Epithelial cell of proximal tubule (primary cell): ENCODE measurements at regions not wholly inside any gene's neighbourhood (a gene's known extent, or its start where the extent isn't known, plus 50 kb on each side); places are given as distances from the start of the nearest gene placed in this dataset.

ENCODE experiments used
- DNase-seq: peaks from one replicate; pipeline ENCODE4 v3.0.0-alpha.2; 2011; ENCODE audit warnings: low read depth
- H3K4me3 ChIP-seq: 2 replicates; pipeline ENCODE4 v1.5.1; 2011; ENCODE audit warnings: low read depth, mild to moderate bottlenecking, low read length
- CTCF ChIP-seq: conservative IDR thresholded peaks from 2 replicates; pipeline ENCODE4 v1.5.1; 2012; ENCODE audit warnings: low read depth, mild to moderate bottlenecking, low read length

- no peak overlapping the region for H3K4me3 ChIP-seq
- DNase-seq, result no peak
- TF ChIP-seq CTCF, result no peak
Observed at GRCh38 chr14:84129941-84130340, 1400.0 kb upstream of the FLRT2 start.

GRCh38 chr14:84131924-84132323, 1398.0 kb upstream of the FLRT2 start:
- no peak for DNase-seq
- no peak for TF ChIP-seq CTCF
- no peak overlapping the region for H3K4me3 ChIP-seq

GRCh38 chr14:84144166-84144565, 1385.8 kb upstream of the FLRT2 start:
- no peak for TF ChIP-seq CTCF
- H3K4me3 ChIP-seq, result no peak overlapping the region
- DNase-seq, result no peak

- TF ChIP-seq CTCF, result no peak
- H3K4me3 ChIP-seq, result no peak overlapping the region
- DNase-seq, result no peak
Observed at GRCh38 chr14:84152452-84152851, 1377.5 kb upstream of the FLRT2 start.

GRCh38 chr14:84162633-84163032, 1367.3 kb upstream of the FLRT2 start:
- no peak overlapping the region for H3K4me3 ChIP-seq
- no peak for DNase-seq
- TF ChIP-seq CTCF, result no peak

- no peak for TF ChIP-seq CTCF
- no peak for DNase-seq
- H3K4me3 ChIP-seq, result no peak overlapping the region
Observed at GRCh38 chr14:84167026-84167425, 1362.9 kb upstream of the FLRT2 start.

- H3K4me3 ChIP-seq, result no peak overlapping the region
- TF ChIP-seq CTCF, result no peak
- no peak for DNase-seq
Observed at GRCh38 chr14:84180336-84180735, 1349.6 kb upstream of the FLRT2 start.
